ENCODE measurements at regions not wholly inside any gene's neighbourhood (a gene's known extent, or its start where the extent isn't known, plus 50 kb on each side); places are given as distances from the start of the nearest gene placed in this dataset.

- TF ChIP-seq, protein P1, sequence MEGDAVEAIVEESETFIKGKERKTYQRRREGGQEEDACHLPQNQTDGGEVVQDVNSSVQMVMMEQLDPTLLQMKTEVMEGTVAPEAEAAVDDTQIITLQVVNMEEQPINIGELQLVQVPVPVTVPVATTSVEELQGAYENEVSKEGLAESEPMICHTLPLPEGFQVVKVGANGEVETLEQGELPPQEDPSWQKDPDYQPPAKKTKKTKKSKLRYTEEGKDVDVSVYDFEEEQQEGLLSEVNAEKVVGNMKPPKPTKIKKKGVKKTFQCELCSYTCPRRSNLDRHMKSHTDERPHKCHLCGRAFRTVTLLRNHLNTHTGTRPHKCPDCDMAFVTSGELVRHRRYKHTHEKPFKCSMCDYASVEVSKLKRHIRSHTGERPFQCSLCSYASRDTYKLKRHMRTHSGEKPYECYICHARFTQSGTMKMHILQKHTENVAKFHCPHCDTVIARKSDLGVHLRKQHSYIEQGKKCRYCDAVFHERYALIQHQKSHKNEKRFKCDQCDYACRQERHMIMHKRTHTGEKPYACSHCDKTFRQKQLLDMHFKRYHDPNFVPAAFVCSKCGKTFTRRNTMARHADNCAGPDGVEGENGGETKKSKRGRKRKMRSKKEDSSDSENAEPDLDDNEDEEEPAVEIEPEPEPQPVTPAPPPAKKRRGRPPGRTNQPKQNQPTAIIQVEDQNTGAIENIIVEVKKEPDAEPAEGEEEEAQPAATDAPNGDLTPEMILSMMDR (IDR thresholded peaks at IDR 0.05): no peak
- no peak for TF ChIP-seq POLR2A (IDR thresholded peaks at IDR 0.05)
Measured at GRCh38 chr7:97580205-97580604, 151.7 kb upstream of the TAC1 start.
